ENCODE measurements at regions not wholly inside any gene's neighbourhood (a gene's known extent, or its start where the extent isn't known, plus 50 kb on each side); places are given as distances from the start of the nearest gene placed in this dataset.

- H3K4me1 ChIP-seq: no peaks in the 10 kb centered on the region
- H3K36me3 ChIP-seq: no peaks in the 10 kb centered on the region
- H3K27me3 ChIP-seq: no peaks in the 10 kb centered on the region
- no peaks in the 10 kb centered on the region for H3K9me3 ChIP-seq
- H3K27ac ChIP-seq: no peak overlapping the region
- no peak for DNase-seq (ENCODE audit: low spot score in 2 of 2)
- H3K4me3 ChIP-seq: no peak overlapping the region
- intact Hi-C loops (cut with DNase I): no loop called here
- TF ChIP-seq CTCF (IDR thresholded peaks at IDR 0.05): no peak
Measured at GRCh38 chr5:119740225-119740624, 110.9 kb downstream of the FAM170A start.

DNA sequence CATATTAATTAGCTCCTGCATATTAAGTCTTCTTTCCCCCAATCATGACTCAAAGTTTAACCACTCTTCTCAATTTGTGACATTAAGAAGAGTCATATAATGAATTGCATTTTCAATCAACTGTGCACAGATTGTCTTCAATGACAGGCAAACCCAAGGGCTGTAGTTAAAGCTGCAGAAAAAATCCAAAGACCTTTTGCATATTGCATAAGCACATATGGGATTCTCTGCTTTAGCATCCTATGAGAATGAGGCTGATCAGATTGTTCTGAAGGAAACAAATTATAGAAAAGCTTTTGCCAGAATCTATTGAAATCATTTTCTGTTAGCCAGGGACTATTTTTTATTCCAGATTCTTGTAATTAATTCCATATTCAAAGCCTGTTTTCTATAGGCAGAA lies 112.3 kb downstream of the FAM170A start:
- Histone ChIP-seq H3K4me1 (no peaks in the 10 kb centered on the region), H3K27ac (no peak overlapping the region), H3K4me3 (no peak overlapping the region), H3K27me3 (no peaks in the 10 kb centered on the region), H3K9me3 (no peaks in the 10 kb centered on the region), H3K36me3 (no peaks in the 10 kb centered on the region)
- intact Hi-C loops (cut with DNase I): no loop called here
- no peak for TF ChIP-seq CTCF (IDR thresholded peaks at IDR 0.05)
- no peak for DNase-seq (ENCODE audit: low spot score in 2 of 2)

GRCh38 chr5:119742311-119742710 lies 113.0 kb downstream of the FAM170A start:
- intact Hi-C loops (cut with DNase I): no loop called here
- no peak for TF ChIP-seq CTCF (IDR thresholded peaks at IDR 0.05)

GRCh38 chr5:119743927-119744326 lies 114.6 kb downstream of the FAM170A start:
- no peak for TF ChIP-seq CTCF (IDR thresholded peaks at IDR 0.05)
- H3K27me3 ChIP-seq: no peaks in the 10 kb centered on the region
- no peak overlapping the region for H3K4me3 ChIP-seq
- no peak for DNase-seq (ENCODE audit: low spot score in 2 of 2)
- H3K36me3 ChIP-seq: no peaks in the 10 kb centered on the region
- intact Hi-C loops (cut with DNase I): no loop called here
- H3K4me1 ChIP-seq: no peaks in the 10 kb centered on the region
- no peaks in the 10 kb centered on the region for H3K9me3 ChIP-seq
- no peak overlapping the region for H3K27ac ChIP-seq

More at GRCh38 chr5:119742311-119742710, 113.0 kb downstream of the FAM170A start:
- H3K27ac ChIP-seq: no peak overlapping the region
- H3K36me3 ChIP-seq: no peaks in the 10 kb centered on the region
- H3K9me3 ChIP-seq: no peaks in the 10 kb centered on the region
- no peak for DNase-seq (ENCODE audit: low spot score in 2 of 2)
- H3K4me3 ChIP-seq: no peak overlapping the region
- no peaks in the 10 kb centered on the region for H3K4me1 ChIP-seq
- H3K27me3 ChIP-seq: no peaks in the 10 kb centered on the region

DNA sequence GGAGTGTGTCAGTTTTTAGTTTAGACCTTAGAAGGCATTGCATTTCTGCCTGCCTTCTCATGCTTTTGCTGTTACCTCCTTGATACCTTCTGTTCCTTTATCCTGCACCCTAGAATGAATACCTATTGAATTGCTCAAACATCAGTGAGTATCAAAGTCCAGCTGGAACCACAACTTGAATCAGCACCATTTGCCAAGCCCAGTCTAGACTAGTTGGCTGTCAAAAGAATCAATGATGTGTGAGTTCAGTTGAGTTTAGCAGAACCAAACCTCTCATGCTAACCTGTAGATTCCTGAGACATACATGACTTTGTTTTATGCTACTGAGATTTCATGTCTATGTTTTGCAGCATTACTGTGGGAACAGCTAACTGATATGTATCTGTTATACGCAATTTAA lies 116.6 kb downstream of the FAM170A start:
- H3K9me3 ChIP-seq: no peaks in the 10 kb centered on the region

More for the DNA sequence above, 116.6 kb downstream of the FAM170A start:
- no peak overlapping the region for H3K4me3 ChIP-seq
- H3K27me3 ChIP-seq: no peaks in the 10 kb centered on the region
- no peaks in the 10 kb centered on the region for H3K36me3 ChIP-seq
- no peak for TF ChIP-seq CTCF (IDR thresholded peaks at IDR 0.05)
- no peak overlapping the region for H3K27ac ChIP-seq
- intact Hi-C loops (cut with DNase I): no loop called here
- DNase-seq (ENCODE audit: low spot score in 2 of 2): no peak
- H3K4me1 ChIP-seq: no peaks in the 10 kb centered on the region
